RWPE1 (cell line): ENCODE measurements at regions not wholly inside any gene's neighbourhood (a gene's known extent, or its start where the extent isn't known, plus 50 kb on each side); places are given as distances from the start of the nearest gene placed in this dataset.

Experiments used
- CTCF ChIA-PET: fragments of 350-600 bp; sonication (Branson Sonifier 250); formaldehyde crosslinking; extraction: SDS; loops from one replicate; lab custom pipeline; 2021; lab: Yijun Ruan, JAX
- POLR2A ChIA-PET: fragments of 400-600 bp; formaldehyde crosslinking; extraction: SDS; loops from one replicate; lab custom pipeline; 2020; ENCODE audit warnings: antibody characterized with exemption; ENCODE audit not compliant: low non-redundant PET; lab: Yijun Ruan, JAX
- DNase-seq: peaks from one replicate; pipeline ENCODE4 v3.0.0; 2012; ENCODE audit warnings: low spot score
- H3K27ac ChIP-seq: fragments of 450-650 bp; 2 replicates; pipeline ENCODE4 v1.5.1; 2017
- CTCF ChIP-seq: fragments of 450-650 bp; conservative IDR thresholded peaks from 2 replicates; pipeline ENCODE4 v1.5.1; 2017; ENCODE audit warnings: low read depth, mild to moderate bottlenecking

- H3K27ac ChIP-seq: no peak overlapping the region
- ChIA-PET CTCF (no interaction called here), POLR2A (no interaction called here)
- TF ChIP-seq CTCF: no peak
- DNase-seq: no peak
These were observed 71.9 kb upstream of the PRR23E start for GRCh38 chr3:127120851-127121647.

- no peak for TF ChIP-seq CTCF
- ChIA-PET CTCF (no interaction called here), POLR2A (no interaction called here)
- H3K27ac ChIP-seq: no peak overlapping the region
- no peak for DNase-seq
These were observed 71.0 kb upstream of the PRR23E start for GRCh38 chr3:127121885-127122284.

- CTCF ChIA-PET: no interaction called here
- no peak for DNase-seq
- TF ChIP-seq CTCF: no peak
- no peak overlapping the region for H3K27ac ChIP-seq
- POLR2A ChIA-PET: no interaction called here
These were observed 69.4 kb upstream of the PRR23E start for GRCh38 chr3:127123533-127123932.

- no peak overlapping the region for H3K27ac ChIP-seq
- POLR2A ChIA-PET: no interaction called here
- CTCF ChIA-PET: no interaction called here
- TF ChIP-seq CTCF: no peak
- peak; percentile 25 for DNase-seq
These were observed 68.8 kb upstream of the PRR23E start for GRCh38 chr3:127124120-127124519.

- H3K27ac ChIP-seq: no peak overlapping the region
- TF ChIP-seq CTCF: no peak
- DNase-seq: no peak
- POLR2A ChIA-PET: no interaction called here
- CTCF ChIA-PET: interaction anchor here (0.5 kb wide), 1 partner anchor 323 kb away, joined by 4 read pairs; no protein-coding TSS in a partner anchor
These were observed 61.3 kb upstream of the PRR23E start for GRCh38 chr3:127131424-127132170.

- TF ChIP-seq CTCF: no peak
- DNase-seq: no peak
- POLR2A ChIA-PET: no interaction called here
These were observed 60.1 kb upstream of the PRR23E start for GRCh38 chr3:127132876-127133275.

More at GRCh38 chr3:127132876-127133275, 60.1 kb upstream of the PRR23E start:
- no peak overlapping the region for H3K27ac ChIP-seq
- CTCF ChIA-PET: no interaction called here
